Upper lobe of right lung (tissue), 1 donor: ENCODE measurements at regions not wholly inside any gene's neighbourhood (a gene's known extent, or its start where the extent isn't known, plus 50 kb on each side); places are given as distances from the start of the nearest gene placed in this dataset.
A peak's percentile ranks its signal among the peaks of the same experiment; 100 is the strongest.

Experiments
- ATAC-seq: fragments of 200-7000 bp; cut with Tn5 transposase; one replicate; pipeline ENCODE4 v1.9.1; 2020; ENCODE audit warnings: mild to moderate bottlenecking, moderate library complexity
- DNase-seq: peaks from one replicate; pipeline ENCODE4 v3.0.0-alpha.2; 2020
- H3K27ac ChIP-seq: fragments of 200-600 bp; one replicate; pipeline ENCODE4 v1.8.0; 2022
- H3K27me3 ChIP-seq: fragments of 200-600 bp; one replicate; pipeline ENCODE4 v1.8.0; 2022; ENCODE audit warnings: mild to moderate bottlenecking
- H3K36me3 ChIP-seq: fragments of 200-600 bp; one replicate; pipeline ENCODE4 v1.8.0; 2022
- H3K4me1 ChIP-seq: fragments of 200-600 bp; one replicate; pipeline ENCODE4 v1.8.0; 2022
- H3K4me3 ChIP-seq: fragments of 200-600 bp; one replicate; pipeline ENCODE4 v1.8.0; 2022; ENCODE audit warnings: mild to moderate bottlenecking
- H3K9me3 ChIP-seq: fragments of 200-600 bp; one replicate; pipeline ENCODE4 v1.8.0; 2022
- intact Hi-C: fragments of 100-400 bp; cut with DNase I; formaldehyde crosslinking; loops from one replicate; pipeline ENCODE4 v1.11.0; 2022
- TF ChIP-seq, protein P1 (sequence below): fragments of 200-600 bp; IDR thresholded peaks from one replicate; pipeline ENCODE4 v1.8.0; 2022; ENCODE audit warnings: antibody characterized with exemption
- donor health status: DM: no; HTN: yes; CAD: no; lungs with severe emphysema.

DNA sequence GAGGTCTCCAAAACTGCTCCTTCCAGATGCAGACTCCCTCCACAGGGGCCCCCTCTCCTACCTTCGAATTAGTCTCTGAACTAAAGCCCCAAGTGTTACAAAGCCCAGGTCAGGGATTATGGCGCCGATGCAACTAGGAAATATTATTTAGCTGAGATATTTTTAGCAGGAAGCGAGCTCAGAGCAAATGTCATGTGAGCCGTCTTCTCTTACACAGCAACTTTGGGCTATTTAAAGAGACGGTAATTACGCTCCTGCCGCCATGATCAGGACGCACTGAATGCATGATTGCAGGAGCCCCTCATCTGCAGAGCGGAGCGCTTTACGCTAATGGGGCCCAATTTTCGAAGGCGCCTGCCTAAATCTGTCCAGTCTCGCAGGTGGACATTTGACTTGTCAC is 55.3 kb upstream of the TARDBP start:
- Histone ChIP-seq H3K4me3 (no peak overlapping the region), H3K27ac (no peak overlapping the region), H3K9me3 (no peaks in the 10 kb centered on the region), H3K36me3 (no peaks in the 10 kb centered on the region), H3K4me1 (no peaks in the 10 kb centered on the region), H3K27me3 (no peaks in the 10 kb centered on the region)
- ATAC-seq: no peak
- TF ChIP-seq, protein P1, sequence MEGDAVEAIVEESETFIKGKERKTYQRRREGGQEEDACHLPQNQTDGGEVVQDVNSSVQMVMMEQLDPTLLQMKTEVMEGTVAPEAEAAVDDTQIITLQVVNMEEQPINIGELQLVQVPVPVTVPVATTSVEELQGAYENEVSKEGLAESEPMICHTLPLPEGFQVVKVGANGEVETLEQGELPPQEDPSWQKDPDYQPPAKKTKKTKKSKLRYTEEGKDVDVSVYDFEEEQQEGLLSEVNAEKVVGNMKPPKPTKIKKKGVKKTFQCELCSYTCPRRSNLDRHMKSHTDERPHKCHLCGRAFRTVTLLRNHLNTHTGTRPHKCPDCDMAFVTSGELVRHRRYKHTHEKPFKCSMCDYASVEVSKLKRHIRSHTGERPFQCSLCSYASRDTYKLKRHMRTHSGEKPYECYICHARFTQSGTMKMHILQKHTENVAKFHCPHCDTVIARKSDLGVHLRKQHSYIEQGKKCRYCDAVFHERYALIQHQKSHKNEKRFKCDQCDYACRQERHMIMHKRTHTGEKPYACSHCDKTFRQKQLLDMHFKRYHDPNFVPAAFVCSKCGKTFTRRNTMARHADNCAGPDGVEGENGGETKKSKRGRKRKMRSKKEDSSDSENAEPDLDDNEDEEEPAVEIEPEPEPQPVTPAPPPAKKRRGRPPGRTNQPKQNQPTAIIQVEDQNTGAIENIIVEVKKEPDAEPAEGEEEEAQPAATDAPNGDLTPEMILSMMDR: no peak
- DNase-seq: no peak
- intact Hi-C loops: no loop called here

DNA sequence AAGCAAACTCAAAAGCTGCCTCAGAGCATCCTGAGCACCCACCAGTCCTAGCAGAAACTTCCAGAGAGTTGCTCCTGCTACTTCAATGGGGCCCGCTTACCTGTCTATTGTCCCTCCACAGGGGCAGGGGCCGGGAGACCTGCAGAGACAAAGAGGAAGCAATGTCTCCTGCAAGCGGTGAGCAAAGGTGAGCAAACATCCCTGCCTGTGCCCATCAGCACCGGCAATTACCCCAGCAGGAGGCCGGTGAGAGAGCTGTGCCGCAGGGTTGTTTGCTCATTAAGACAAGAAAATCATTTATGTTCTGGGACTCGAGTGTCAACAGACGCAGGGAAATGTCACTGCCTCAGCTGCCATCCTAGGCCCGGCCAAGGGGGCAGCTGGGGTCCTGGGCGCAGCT is 53.8 kb upstream of the TARDBP start:
- intact Hi-C loops: no loop called here
- TF ChIP-seq, protein P1: no peak
- Histone ChIP-seq H3K4me3 (no peak overlapping the region), H3K27me3 (no peaks in the 10 kb centered on the region), H3K27ac (no peak overlapping the region), H3K4me1 (no peaks in the 10 kb centered on the region), H3K9me3 (no peaks in the 10 kb centered on the region), H3K36me3 (no peaks in the 10 kb centered on the region)
- no peak for ATAC-seq
- DNase-seq: no peak

DNA sequence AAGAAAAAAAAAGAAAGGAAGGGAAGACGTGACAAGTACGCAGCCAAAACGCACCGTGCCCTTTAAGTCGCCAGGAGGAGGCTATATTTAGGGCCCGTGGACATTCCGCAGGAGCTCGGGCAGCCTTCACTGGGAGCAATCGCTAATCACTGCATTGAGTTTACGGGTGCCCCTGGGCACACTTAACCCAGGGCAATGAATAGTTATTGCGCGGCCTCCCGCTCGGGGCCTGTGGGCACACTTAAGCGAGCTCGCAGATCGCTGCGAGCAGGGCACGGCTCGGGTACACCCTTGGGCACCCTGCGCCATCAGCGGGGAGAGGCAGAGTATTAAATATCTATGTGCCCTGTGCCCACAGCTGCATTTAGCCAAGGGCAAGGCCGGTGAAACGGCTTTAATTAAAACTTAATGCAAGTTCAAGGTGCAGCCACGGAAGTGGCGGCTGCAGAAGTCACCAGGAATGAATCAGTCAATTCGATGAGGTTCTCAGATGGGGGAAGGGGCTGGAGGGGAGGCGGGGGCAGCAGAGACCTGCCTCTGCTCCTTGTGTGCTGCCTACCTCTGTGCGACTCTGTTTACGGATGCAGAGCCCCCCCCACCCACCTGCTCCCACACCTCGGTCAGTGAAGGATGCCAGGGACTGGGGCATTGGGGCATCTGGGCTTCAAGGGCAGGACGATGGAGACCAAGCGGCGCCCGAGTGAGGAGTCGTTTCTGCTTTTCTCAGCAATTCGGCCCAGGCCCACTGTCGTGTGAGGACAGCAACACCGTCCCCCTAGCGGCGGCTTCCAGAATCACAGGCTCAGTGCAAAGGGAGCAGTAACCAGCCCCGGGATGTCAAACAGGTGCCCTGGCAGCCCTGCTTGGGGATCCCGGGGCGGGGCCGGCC is 51.8 kb upstream of the TARDBP start:
- H3K27ac ChIP-seq: no peak overlapping the region
- H3K4me3 ChIP-seq: no peak overlapping the region
- no peaks in the 10 kb centered on the region for H3K36me3 ChIP-seq
- ATAC-seq (peak; percentile 85), DNase-seq (peak; percentile 91)
- H3K9me3 ChIP-seq: no peaks in the 10 kb centered on the region
- TF ChIP-seq, protein P1: peak; percentile 82
- H3K4me1 ChIP-seq: peaks cover 5% of the 10 kb centered on the region
- intact Hi-C loops: no loop called here
- H3K27me3 ChIP-seq: no peaks in the 10 kb centered on the region

DNA sequence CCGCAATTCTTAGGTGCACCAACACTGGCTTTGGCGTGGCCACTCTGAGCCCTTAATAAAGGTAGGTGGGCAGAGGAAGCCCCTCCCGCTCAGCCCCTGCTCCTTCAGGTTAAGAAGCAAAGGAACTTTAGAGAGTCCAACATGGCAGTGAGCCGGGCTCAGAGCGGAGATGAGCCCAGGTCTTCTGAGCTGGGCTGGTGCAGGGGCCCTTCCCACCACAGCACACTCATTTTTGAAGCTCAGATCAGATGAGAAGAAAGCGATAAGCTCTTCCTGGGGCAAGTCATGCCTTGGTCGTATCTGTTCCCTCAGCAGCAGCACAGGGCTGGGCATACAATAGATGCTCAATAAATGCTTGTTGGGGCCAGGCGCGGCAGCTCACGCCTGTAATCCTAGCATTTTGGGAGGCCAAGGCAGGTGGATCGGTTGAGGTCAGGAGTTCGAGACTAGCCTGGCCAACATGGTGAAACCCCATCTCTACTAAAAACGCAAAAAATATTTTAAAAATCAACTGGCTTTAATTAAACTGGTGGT is 51.1 kb upstream of the TARDBP start:
- H3K36me3 ChIP-seq: no peaks in the 10 kb centered on the region
- no peaks in the 10 kb centered on the region for H3K27me3 ChIP-seq
- intact Hi-C loops: no loop called here
- TF ChIP-seq, protein P1: no peak
- no peak overlapping the region for H3K27ac ChIP-seq
- no peak for DNase-seq
- H3K4me1 ChIP-seq: peaks cover 9% of the 10 kb centered on the region
- no peaks in the 10 kb centered on the region for H3K9me3 ChIP-seq
- H3K4me3 ChIP-seq: no peak overlapping the region
- ATAC-seq: no peak

DNA sequence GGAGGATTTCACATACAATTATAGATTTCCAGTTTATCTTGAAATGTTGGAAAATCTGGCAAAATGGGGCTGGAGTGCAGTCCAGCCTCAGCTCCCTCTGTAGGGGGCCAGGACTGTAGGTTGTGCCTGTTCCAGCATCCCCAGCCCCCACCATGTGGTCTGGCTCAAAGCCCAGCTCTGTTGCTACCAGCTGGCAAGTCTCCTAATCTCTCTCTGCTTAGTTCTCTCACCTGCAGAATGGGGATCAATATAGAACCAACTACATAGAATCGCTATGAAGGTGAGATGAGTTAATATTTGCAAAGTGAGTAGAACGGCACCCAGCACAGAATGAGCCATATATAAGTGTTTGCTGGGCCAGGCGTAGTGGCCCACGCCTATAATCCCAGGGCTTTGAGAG is 50.0 kb upstream of the TARDBP start:
- intact Hi-C loops: no loop called here

More for the DNA sequence above, 50.0 kb upstream of the TARDBP start:
- no peaks in the 10 kb centered on the region for H3K36me3 ChIP-seq
- DNase-seq (no peak), ATAC-seq (no peak)
- no peak overlapping the region for H3K27ac ChIP-seq
- TF ChIP-seq, protein P1: no peak
- H3K9me3 ChIP-seq: no peaks in the 10 kb centered on the region
- H3K27me3 ChIP-seq: no peaks in the 10 kb centered on the region
- peaks cover 13% of the 10 kb centered on the region for H3K4me1 ChIP-seq
- H3K4me3 ChIP-seq: no peak overlapping the region
